ENCODE measurements at regions not wholly inside any gene's neighbourhood (a gene's known extent, or its start where the extent isn't known, plus 50 kb on each side); places are given as distances from the start of the nearest gene placed in this dataset.
"Not testable (repeated sequence)": the region's sequence is repeated elsewhere in the genome, so short reads cannot be mapped to it uniquely, and the experiment has no call there.

DNA sequence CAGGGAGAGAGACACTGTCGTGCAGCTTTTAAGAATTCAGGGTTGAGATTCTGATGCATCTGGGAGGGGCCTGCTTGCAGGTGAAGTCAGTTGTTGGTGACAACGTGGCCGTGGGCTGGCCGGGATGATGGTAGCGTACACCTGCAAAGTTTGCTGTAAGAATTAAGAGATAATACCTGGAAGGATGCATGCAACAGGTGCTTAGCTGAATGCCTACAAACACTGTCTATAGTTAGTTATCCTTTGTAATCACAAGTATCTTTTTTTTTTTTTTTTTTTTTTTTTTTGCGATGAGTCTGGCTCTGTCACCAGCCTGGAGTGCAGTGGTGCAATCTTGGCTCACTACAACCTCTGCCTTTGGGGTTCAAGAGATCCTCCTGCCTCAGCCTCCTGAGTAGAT lies 259.6 kb downstream of the ASMT start:
- no peak for DNase-seq (ENCODE audit: extremely low read depth, low read depth)
- TF ChIP-seq CTCF (IDR thresholded peaks at IDR 0.05; ENCODE audit: low read depth, low read length) = no peak

DNA sequence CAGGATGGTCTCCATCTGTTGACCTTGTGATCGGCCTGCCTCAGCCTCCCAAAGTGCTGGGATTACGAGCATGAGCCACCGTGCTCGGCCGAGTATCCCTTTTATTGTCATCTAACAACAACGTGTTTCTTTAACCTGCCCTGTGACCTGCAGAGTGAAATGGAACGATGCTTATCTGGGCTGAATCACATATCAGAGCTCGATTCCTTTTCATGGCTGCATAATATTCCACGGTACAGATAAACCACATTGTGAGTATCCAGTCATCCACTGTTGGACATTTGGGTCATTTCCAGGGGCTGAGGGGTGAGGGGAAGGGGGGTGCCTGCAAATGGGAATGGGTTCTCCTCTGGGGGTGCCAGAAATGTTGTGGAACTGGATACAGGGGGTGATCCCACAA lies 260.0 kb downstream of the ASMT start:
- no peak for DNase-seq (ENCODE audit: extremely low read depth, low read depth)
- no peak for TF ChIP-seq CTCF (IDR thresholded peaks at IDR 0.05; ENCODE audit: low read depth, low read length)

DNA sequence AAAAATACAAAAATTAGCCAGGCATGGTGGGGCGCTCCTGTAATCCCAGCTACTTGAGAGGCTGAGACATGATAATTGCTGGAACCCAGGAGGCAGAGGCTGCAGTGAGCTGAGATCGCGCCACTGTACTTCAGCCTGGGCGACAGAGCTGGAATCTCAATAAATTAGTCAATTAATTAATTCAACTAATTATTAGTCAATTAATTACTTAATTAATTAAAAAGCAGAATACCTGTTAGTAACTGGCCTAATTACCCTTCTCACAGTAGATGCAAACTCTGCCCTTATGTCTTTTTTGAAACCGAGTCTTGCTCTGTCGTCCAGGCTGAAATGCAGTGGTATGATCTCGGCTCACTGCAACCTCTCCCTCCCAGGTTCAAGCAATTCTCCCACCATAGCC lies 261.2 kb downstream of the ASMT start:
- no peak for TF ChIP-seq CTCF (IDR thresholded peaks at IDR 0.05; ENCODE audit: low read depth, low read length)
- no peak for DNase-seq (ENCODE audit: extremely low read depth, low read depth)

DNA sequence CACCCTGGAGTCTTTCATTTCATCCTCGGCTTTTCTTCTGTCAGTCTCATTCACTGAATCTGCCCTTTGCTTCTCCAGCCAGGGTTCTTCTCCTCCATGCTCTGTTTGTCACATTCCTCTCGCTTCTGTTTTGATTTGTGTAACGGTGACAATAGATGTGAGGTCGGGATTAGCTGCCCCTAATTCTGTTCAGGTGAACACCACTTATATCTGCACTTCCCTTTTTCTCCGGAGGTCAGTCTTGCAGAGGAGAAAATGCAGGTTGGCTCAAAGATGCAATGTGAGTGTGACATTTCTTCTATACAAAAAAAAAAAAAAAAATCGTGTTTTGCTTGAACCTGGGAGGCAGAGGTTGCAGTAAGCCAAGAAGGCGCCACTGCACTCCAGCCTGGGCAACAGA lies 262.9 kb downstream of the ASMT start:
- no peak for DNase-seq (ENCODE audit: extremely low read depth, low read depth)
- no peak for TF ChIP-seq CTCF (IDR thresholded peaks at IDR 0.05; ENCODE audit: low read depth, low read length)

DNA sequence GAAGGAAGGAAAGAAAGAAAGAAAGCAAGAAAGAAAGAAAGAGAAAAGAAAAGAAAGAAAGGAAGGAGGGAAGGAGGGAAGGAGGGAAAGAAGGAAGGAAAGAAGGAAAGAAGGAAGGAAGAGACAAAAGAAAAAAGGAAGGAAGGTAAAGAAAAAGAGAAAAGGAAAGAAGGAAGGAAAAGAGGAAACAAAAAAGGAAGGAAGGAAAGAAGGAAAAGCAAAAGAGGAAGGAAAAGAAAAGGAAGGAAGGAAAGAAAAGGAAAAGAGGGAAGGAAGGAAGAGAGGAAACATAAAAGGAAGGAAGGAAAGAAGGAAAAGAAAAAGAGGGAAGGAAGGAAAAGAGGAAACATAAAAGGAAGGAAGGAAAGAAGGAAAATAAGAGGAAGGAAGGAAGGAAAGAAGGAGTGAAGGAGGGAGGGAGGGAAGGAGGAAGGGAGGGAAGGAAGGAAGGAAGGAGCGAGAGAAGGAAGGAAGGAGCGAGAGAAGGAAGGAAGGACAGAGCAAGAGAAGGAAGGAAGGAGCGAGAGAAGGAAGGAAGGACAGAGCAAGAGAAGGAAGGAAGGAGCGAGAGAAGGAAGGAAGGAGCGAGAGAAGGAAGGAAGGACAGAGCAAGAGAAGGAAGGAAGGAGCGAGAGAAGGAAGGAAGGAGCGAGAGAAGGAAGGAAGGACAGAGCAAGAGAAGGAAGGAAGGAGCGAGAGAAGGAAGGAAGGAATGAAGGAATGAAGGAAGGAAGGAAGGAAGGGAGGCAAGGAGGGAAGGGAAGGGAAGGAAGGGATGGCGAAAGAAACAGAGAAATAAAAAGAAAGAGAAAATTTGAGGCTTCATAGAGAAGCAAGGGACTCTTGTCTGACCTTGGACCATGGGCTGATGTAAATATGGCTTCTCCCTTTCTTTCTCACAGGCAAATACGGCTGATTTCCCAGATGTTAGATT lies 266.3 kb downstream of the ASMT start:
- not testable (repeated sequence) for DNase-seq (ENCODE audit: extremely low read depth, low read depth)

DNA sequence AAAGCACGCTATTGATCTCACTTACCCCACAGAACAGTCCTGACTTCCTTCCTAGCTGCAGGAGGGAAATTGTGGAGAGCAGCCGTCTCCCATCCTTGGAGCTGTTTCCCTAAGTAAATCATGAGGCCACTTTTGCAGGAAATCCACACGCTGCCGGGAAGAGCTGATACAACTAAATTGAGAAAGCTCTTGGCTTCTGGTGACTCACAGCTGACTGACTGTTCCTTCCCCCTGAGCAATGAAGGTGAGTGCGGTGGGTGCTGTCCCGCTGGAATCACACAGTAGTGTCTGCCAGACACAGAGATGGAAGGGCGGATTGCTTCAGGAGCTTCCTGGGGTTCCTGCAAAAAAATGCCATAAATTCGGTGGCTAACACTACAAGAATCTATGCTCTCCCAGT lies 268.9 kb downstream of the ASMT start:
- no peak for TF ChIP-seq CTCF (IDR thresholded peaks at IDR 0.05; ENCODE audit: low read depth, low read length)
- DNase-seq (ENCODE audit: extremely low read depth, low read depth) = no peak

GRCh38 chrX:1884446-1884845 lies 269.6 kb downstream of the ASMT start:
- TF ChIP-seq CTCF (IDR thresholded peaks at IDR 0.05; ENCODE audit: low read depth, low read length) = no peak
- no peak for DNase-seq (ENCODE audit: extremely low read depth, low read depth)

GRCh38 chrX:1885116-1885515 lies 270.3 kb downstream of the ASMT start:
- no peak for TF ChIP-seq CTCF (IDR thresholded peaks at IDR 0.05; ENCODE audit: low read depth, low read length)
- DNase-seq (ENCODE audit: extremely low read depth, low read depth) = no peak

GRCh38 chrX:1888305-1888704 lies 273.4 kb downstream of the ASMT start:
- DNase-seq (ENCODE audit: extremely low read depth, low read depth) = not testable (repeated sequence)
